Astrocyte of the spinal cord (primary cell): ENCODE measurements at regions not wholly inside any gene's neighbourhood (a gene's known extent, or its start where the extent isn't known, plus 50 kb on each side); places are given as distances from the start of the nearest gene placed in this dataset.

Experiments
- DNase-seq: peaks from one replicate; pipeline ENCODE4 v3.0.0; 2011; ENCODE audit warnings: low read depth, low spot score
- H3K4me3 ChIP-seq: 2 replicates; pipeline ENCODE4 v1.5.1; 2011; ENCODE audit warnings: low read depth, mild to moderate bottlenecking, low read length, moderate library complexity
- CTCF ChIP-seq: IDR thresholded peaks from 2 replicates; pipeline ENCODE4 v1.5.1; 2012; ENCODE audit warnings: low read depth, mild to moderate bottlenecking, low read length, inconsistent platforms
- in situ Hi-C: cut with HindIII; loops from 2 replicates; pipeline ENCODE4 v1.10.0; 2017; ENCODE audit warnings: low sequenced_read_pairs

- no peak overlapping the region for H3K4me3 ChIP-seq
- in situ Hi-C loops, result no loop called here
- TF ChIP-seq CTCF, result no peak
These were observed 102.2 kb downstream of the JCAD start for GRCh38 chr10:29957236-29957635.

GRCh38 chr10:29956335-29956924 is 103.0 kb downstream of the JCAD start:
- H3K4me3 ChIP-seq, result no peak overlapping the region
- no peak for DNase-seq
- in situ Hi-C loops, result no loop called here
- no peak for TF ChIP-seq CTCF

More at GRCh38 chr10:29957236-29957635, 102.2 kb downstream of the JCAD start:
- DNase-seq, result no peak

GRCh38 chr10:29955329-29955935 is 104.0 kb downstream of the JCAD start:
- TF ChIP-seq CTCF, result peak; percentile 29
- in situ Hi-C loops, result no loop called here
- DNase-seq, result peak; percentile 84
- no peak overlapping the region for H3K4me3 ChIP-seq

- peak; percentile 64 for DNase-seq
- no peak for TF ChIP-seq CTCF
- in situ Hi-C loops, result no loop called here
- no peak overlapping the region for H3K4me3 ChIP-seq
These were observed 107.9 kb downstream of the JCAD start for GRCh38 chr10:29951441-29951931.

- in situ Hi-C loops, result no loop called here
- DNase-seq, result no peak
- H3K4me3 ChIP-seq, result no peak overlapping the region
- TF ChIP-seq CTCF, result no peak
These were observed 109.0 kb downstream of the JCAD start for GRCh38 chr10:29950391-29950790.

- peak; percentile 99 for DNase-seq
- TF ChIP-seq CTCF, result no peak
- H3K4me3 ChIP-seq, result no peak overlapping the region
- in situ Hi-C loops, result no loop called here
These were observed 109.9 kb downstream of the JCAD start for GRCh38 chr10:29949411-29950011.
